Neuronal stem cell (in vitro differentiated cells): ENCODE measurements at regions not wholly inside any gene's neighbourhood (a gene's known extent, or its start where the extent isn't known, plus 50 kb on each side); places are given as distances from the start of the nearest gene placed in this dataset.
"Not testable (repeated sequence)": the region's sequence is repeated elsewhere in the genome, so short reads cannot be mapped to it uniquely, and the experiment has no call there.

ENCODE experiments used
- DNase-seq: peaks from one replicate; pipeline ENCODE4 v3.0.0-alpha.2; 2013; ENCODE audit warnings: low spot score
- H2AFZ ChIP-seq: one replicate; pipeline ENCODE4 v1.6.1; 2013; ENCODE audit warnings: mild to moderate bottlenecking, low read length, inconsistent platforms
- H2AK5ac ChIP-seq: 2 replicates; pipeline ENCODE4 v1.6.1; 2013; ENCODE audit warnings: low read depth, mild to moderate bottlenecking, inconsistent platforms, low read length, moderate library complexity, mixed read lengths
- H2BK120ac ChIP-seq: 2 replicates; pipeline ENCODE4 v1.6.1; 2013; ENCODE audit warnings: low read depth, mild to moderate bottlenecking, inconsistent platforms, low read length, moderate library complexity, mixed read lengths
- H2BK12ac ChIP-seq: one replicate; pipeline ENCODE4 v1.6.1; 2013; ENCODE audit warnings: low read length, inconsistent platforms
- H2BK15ac ChIP-seq: 2 replicates; pipeline ENCODE4 v1.6.1; 2013; ENCODE audit warnings: mild to moderate bottlenecking, low read length, inconsistent platforms, mixed read lengths
- H2BK5ac ChIP-seq: one replicate; pipeline ENCODE4 v1.6.1; 2013; ENCODE audit warnings: inconsistent platforms, mild to moderate bottlenecking, low read length, moderate library complexity
- H3K14ac ChIP-seq: one replicate; pipeline ENCODE4 v1.6.1; 2013; ENCODE audit warnings: low read length, inconsistent platforms
- H3K18ac ChIP-seq: 2 replicates; pipeline ENCODE4 v1.6.1; 2013; ENCODE audit warnings: low read length, inconsistent platforms
- H3K23ac ChIP-seq: 2 replicates; pipeline ENCODE4 v1.6.1; 2013; ENCODE audit warnings: low read depth, mild to moderate bottlenecking, mixed read lengths, low read length, inconsistent platforms; ENCODE audit not compliant: poor library complexity
- H3K27ac ChIP-seq: replicated peaks from 3 replicates; pipeline ENCODE4 v1.5.1; 2013; ENCODE audit warnings: low read length, inconsistent platforms
- H3K27me3 ChIP-seq, 3 experiments: 2 replicates each; pipeline ENCODE4 v1.6.1; 2013; ENCODE audit warnings: low read length in 3 of 3, mild to moderate bottlenecking in 2 of 3, inconsistent platforms in 1 of 3, low read depth in 1 of 3, mixed read lengths in 1 of 3, moderate library complexity in 1 of 3; ENCODE audit not compliant: control insufficient read depth in 3 of 3, insufficient read depth in 3 of 3
- H3K36me3 ChIP-seq, 2 donors: replicated peaks in 1 of 2; 2 replicates each; pipeline ENCODE4 v1.6.1; 2013; ENCODE audit warnings: low read length in 2 of 2; ENCODE audit not compliant: control insufficient read depth in 2 of 2, insufficient read depth in 2 of 2
- H3K4ac ChIP-seq: 2 replicates; pipeline ENCODE4 v1.6.1; 2013; ENCODE audit warnings: inconsistent platforms, mild to moderate bottlenecking, low read length, moderate library complexity
- H3K4me1 ChIP-seq, 2 donors: 1 replicate in 1 of 2; 2 replicates in 1 of 2; pipeline ENCODE4 v1.6.1; 2013; ENCODE audit warnings: low read length in 2 of 2, low read depth in 1 of 2; ENCODE audit not compliant: control insufficient read depth in 2 of 2, insufficient read depth in 1 of 2
- H3K4me2 ChIP-seq: one replicate; pipeline ENCODE4 v1.6.1; 2013; ENCODE audit warnings: mild to moderate bottlenecking, low read length, inconsistent platforms; ENCODE audit not compliant: insufficient read depth, poor library complexity, severe bottlenecking
- H3K4me3 ChIP-seq, 2 donors: 2 replicates each; pipeline ENCODE4 v1.5.1; 2013; ENCODE audit warnings: low read length in 2 of 2, mild to moderate bottlenecking in 2 of 2, inconsistent platforms in 1 of 2, moderate library complexity in 1 of 2
- H3K79me1 ChIP-seq: one replicate; pipeline ENCODE4 v1.6.1; 2013; ENCODE audit warnings: low read depth, mild to moderate bottlenecking, inconsistent platforms, low read length, moderate library complexity
- H3K9ac ChIP-seq: one replicate; pipeline ENCODE4 v1.6.1; 2013; ENCODE audit warnings: mild to moderate bottlenecking, low read depth, low read length, inconsistent platforms; ENCODE audit not compliant: poor library complexity
- H3K9me3 ChIP-seq, 2 donors: replicated peaks in 1 of 2; 2 replicates each; pipeline versions ENCODE3 to v1.6.1; 2013; ENCODE audit warnings: low read length in 2 of 2, mild to moderate bottlenecking in 2 of 2, inconsistent platforms in 1 of 2, low read depth in 1 of 2, mixed read lengths in 1 of 2, moderate library complexity in 1 of 2; ENCODE audit not compliant: control insufficient read depth in 2 of 2, insufficient read depth in 1 of 2
- H4K8ac ChIP-seq: one replicate; pipeline ENCODE4 v1.6.1; 2013; ENCODE audit warnings: low read depth, mild to moderate bottlenecking, inconsistent platforms, low read length, moderate library complexity
- H4K91ac ChIP-seq: one replicate; pipeline ENCODE4 v1.6.1; 2013; ENCODE audit warnings: low read length, low read depth, mild to moderate bottlenecking, inconsistent platforms; ENCODE audit not compliant: poor library complexity
- WGBS, 2 donors: extraction: QIAGEN DNeasy Blood & Tissue Kit; methylation state at CpG; one replicate each; pipeline ENCODE4 v1.1.7; 2013; ENCODE audit warnings: missing lambda C conversion rate in 2 of 2, mixed read lengths in 1 of 2; ENCODE audit not compliant: insufficient read length in 2 of 2, insufficient replicate concordance in 1 of 2; ENCODE audit errors: extremely low coverage in 2 of 2; 5-methylcytosine and 5-hydroxymethylcytosine counted together

- Histone ChIP-seq H2BK15ac (no peak overlapping the region), H2BK5ac (no peak overlapping the region), H3K9me3 (peaks cover 0 to 2% of the 10 kb centered on the region in 2 donors), H3K27me3 (peaks cover 0 to 22% (median 0%) of the 10 kb centered on the region in 3 experiments), H3K14ac (no peak overlapping the region), H3K4me2 (no peak overlapping the region), H3K9ac (no peak overlapping the region), H2AFZ (no peak overlapping the region), H4K8ac (no peak overlapping the region), H3K79me1 (no peaks in the 10 kb centered on the region), H2AK5ac (peak overlapping the region; percentile 77), H3K27ac (no peak overlapping the region), H3K18ac (peak overlapping the region; percentile 80), H4K91ac (no peak overlapping the region), H3K4me1 (peaks cover 0 to 3% of the 10 kb centered on the region in 2 donors), H3K4ac (no peak overlapping the region), H2BK120ac (no peak overlapping the region), H2BK12ac (peak overlapping the region; percentile 84), H3K36me3 (no peaks in the 10 kb centered on the region), H3K23ac (no peak overlapping the region), H3K4me3 (no peak overlapping the region)
- WGBS, 2 donors, result no CpG with 5 or more reads among the region's 28 CpGs
- DNase-seq, result no peak
Measured at GRCh38 chr11:69205743-69206612, 50.2 kb downstream of the SMIM38 start.

- not testable (repeated sequence) for H3K4me2 ChIP-seq, H3K9me3 ChIP-seq, H3K4me3 ChIP-seq, H3K23ac ChIP-seq, H4K8ac ChIP-seq, H3K18ac ChIP-seq, H3K27ac ChIP-seq, H3K4ac ChIP-seq, H3K9ac ChIP-seq, H2BK15ac ChIP-seq, H2AK5ac ChIP-seq, H2BK12ac ChIP-seq, H2BK120ac ChIP-seq, H3K4me1 ChIP-seq, H2BK5ac ChIP-seq, H4K91ac ChIP-seq, H3K79me1 ChIP-seq, H3K14ac ChIP-seq, H3K36me3 ChIP-seq, DNase-seq, H2AFZ ChIP-seq
- H3K27me3 ChIP-seq, result peaks cover 0 to 16% (median 0%) of the 10 kb centered on the region in 3 experiments
- WGBS, 2 donors, result no CpG with 5 or more reads among the region's 7 CpGs
Measured at GRCh38 chr11:69206613-69206965, 50.9 kb downstream of the SMIM38 start.

GRCh38 chr11:69207165-69207889 is 51.6 kb downstream of the SMIM38 start:
- peaks cover 0 to 2% of the 10 kb centered on the region in 2 donors for H3K9me3 ChIP-seq
- no peak overlapping the region for H2BK12ac ChIP-seq
- H3K14ac ChIP-seq, result peak overlapping the region; percentile 94
- peak overlapping the region; percentile 67 for H3K23ac ChIP-seq
- peaks cover 0 to 2% of the 10 kb centered on the region in 2 donors for H3K4me1 ChIP-seq
- H4K8ac ChIP-seq, result no peak overlapping the region
- no peaks in the 10 kb centered on the region for H3K79me1 ChIP-seq
- H2AFZ ChIP-seq, result no peak overlapping the region
- no peak overlapping the region for H2BK5ac ChIP-seq
- DNase-seq, result no peak
- peaks cover 0 to 12% (median 0%) of the 10 kb centered on the region in 3 experiments for H3K27me3 ChIP-seq
- peak overlapping the region; percentile 74 for H2AK5ac ChIP-seq
- H3K4me3 ChIP-seq, result no peak overlapping the region
- no peak overlapping the region for H4K91ac ChIP-seq
- no CpG with 5 or more reads among the region's 14 CpGs for WGBS, 2 donors
- H3K27ac ChIP-seq, result no peak overlapping the region
- H2BK15ac ChIP-seq, result peak overlapping the region; percentile 76
- no peaks in the 10 kb centered on the region for H3K36me3 ChIP-seq
- peak overlapping the region; percentile 30 for H3K9ac ChIP-seq
- no peak overlapping the region for H2BK120ac ChIP-seq
- H3K18ac ChIP-seq, result peak overlapping the region; percentile 42
- no peak overlapping the region for H3K4ac ChIP-seq
- no peak overlapping the region for H3K4me2 ChIP-seq
